ENCODE measurements at regions not wholly inside any gene's neighbourhood (a gene's known extent, or its start where the extent isn't known, plus 50 kb on each side); places are given as distances from the start of the nearest gene placed in this dataset.

DNA sequence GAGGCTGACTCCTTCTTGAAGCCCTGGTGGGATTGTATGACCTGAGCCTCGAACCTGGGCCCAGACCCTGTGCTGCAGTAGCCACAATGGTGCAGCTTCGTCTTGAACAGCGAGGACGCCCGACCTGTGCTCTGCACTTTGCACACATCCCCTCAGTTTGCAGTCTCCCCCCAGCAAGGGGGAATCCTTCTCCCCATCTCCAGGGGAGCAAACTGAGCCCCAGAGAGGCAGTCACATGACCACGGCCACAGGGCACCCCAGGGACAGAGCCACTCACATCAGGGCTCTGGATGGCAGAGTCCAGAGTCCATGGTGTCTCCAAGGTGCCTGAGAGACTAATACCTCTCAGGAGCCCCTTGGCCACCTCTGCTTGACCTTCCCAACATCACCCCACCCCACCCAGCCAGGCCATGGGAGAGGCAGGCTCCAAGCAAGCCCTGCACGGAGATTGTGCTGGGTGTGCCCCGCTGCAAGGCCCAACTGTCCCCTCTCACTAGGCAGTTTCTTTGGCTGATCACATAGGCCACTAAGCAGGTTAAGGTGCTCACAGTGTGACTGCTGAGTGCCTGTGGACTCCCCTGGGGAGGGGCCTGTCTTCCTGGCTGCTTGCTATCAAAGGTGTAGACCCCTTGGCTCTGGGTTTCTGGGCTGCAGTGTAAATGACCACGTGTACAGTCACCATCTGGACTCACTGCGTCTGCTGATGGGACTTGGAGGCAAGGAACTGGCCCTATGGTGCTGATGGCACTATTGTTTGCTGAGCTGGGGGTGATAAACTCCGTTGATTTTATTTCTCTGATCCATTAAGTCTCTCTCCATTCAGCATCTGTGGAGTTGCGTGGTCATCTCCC, 398.1 kb downstream of the MATN1 start:
- no peak for DNase-seq

DNA sequence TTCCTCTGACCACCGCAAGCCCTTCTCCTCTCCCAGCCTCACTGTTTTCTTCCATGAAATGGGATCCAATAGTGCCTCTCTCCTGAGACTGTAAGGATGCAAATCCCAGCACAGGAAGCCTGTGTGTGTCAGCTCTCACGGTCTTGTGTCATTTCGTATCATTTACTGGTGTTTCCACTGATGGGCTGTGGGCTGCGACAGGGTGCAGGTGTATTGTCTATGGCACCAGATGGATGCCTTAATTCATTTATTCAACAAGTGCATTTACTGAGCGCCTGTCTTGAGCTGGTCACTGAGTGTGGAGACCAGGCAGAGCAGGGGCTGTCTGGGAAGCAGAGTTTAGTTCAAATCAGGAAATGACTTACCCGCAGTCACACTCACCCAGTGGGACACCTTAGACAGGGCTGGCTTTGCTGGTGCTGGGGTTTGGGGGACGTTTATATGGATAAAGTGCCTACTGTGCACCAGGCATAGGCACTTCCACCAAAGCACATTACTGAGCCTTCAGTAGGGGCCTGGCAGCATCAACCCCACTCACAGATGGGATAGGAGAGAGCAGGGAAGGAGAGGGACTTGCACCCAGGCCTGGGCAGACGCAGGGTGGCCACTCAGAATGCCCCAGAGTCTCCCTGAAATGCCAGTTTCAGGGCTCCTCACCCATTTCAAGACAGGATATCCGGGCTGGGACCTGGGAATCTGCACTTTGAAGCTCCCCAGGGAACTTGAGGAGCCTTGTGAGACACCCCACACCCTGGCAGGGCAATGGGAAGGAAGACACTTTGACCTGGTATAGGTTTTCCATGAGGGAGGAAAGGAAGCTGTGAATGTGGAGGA, 398.9 kb downstream of the MATN1 start:
- DNase-seq: no peak

DNA sequence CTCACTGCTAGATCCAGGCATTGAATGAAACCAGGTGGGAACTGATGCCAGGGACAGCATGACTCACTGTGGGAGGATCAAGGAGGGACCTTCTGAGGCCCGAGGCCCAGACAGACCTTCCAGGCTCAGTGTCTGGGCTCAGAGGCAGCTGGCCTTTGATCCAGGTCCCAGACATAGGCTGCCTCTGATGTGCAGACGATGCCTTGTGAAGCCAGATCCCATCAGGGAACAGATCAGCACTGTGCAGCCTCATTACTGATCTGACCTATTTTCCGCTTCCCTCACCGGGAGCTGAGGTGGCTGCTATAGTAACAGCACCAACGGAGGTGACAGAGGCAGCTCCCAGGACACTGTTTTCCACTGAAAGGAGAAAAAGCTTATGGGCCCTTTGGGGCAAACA, 399.5 kb downstream of the MATN1 start:
- no peak for DNase-seq

DNA sequence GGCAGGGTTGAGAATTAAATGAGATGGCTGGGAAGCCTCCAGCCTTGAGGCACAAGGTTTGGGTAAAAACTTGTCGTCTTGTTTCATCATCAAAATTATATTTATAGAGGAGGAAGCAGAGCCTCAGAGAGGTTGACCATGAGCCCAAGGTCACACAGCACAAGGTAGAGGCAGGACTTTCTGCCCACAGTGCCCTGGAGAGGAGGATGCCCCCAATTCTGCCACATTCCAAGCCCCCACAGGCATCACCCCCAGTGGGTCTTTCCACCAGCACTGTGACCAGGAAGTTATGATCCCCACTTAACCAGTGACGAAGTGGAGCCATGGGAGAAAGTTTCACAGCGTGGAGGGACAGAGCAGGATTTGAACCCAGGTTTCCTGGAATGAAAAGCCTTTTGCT, 400.0 kb downstream of the MATN1 start:
- no peak for DNase-seq

DNA sequence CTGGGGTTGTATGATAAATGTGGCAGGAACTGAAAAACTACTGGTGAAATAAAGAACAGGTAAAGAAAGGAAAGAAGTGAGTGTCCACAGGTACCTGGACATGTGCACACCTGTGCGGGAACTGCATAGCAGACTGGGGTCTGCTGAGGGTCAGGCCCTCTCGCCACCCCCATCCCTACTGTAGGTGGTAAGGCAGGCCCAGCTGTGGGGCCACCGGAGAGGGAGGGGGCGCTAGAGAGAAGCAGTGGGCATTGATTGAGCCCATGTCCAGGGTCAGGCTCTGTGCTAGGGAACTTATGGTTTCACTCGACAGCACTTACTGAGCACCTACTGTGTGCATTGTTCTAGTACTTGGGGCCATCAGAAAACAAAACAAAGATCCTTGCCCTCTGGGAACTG, 400.5 kb downstream of the MATN1 start:
- no peak for DNase-seq

DNA sequence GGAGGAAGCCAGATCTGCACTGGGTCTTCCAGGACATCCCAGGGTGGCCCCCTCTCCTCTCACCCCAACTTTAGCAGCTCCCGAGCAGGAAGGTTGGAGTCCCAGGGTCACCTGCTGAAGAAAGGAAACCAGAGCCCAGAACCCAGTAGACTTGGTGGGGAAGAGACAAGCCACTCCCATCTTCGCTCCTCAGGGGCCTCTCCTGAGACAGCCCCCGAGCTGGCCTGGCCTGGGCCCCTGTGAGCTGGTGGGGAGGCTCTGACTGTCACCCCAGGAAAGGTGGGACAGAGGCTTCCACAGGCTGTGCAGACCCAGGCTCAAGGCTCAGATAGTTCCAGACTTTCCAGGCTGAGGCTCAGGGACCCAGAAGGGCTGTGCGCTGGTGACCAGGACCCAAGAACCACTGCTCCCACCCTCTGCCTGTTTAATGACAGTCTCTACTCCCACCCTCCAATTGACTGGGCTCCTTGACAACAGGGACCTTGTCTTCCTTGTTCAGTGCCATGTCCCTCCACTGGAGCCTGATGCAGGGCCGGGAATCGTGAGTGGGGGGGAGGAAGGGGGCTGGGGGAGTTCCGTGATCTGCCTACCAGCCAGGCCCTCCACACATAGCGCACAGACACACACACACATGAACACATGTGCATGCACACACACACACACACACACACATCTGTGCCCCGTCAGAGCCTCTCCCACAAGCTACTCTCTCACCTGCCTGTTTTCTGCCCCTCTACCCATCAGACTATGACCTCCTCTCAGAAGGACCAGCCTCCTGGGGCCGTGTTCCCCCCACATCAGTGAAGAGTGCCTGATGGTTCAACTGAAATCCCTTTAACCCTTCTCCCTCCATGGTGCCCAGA, 401.2 kb downstream of the MATN1 start:
- no peak for DNase-seq

DNA sequence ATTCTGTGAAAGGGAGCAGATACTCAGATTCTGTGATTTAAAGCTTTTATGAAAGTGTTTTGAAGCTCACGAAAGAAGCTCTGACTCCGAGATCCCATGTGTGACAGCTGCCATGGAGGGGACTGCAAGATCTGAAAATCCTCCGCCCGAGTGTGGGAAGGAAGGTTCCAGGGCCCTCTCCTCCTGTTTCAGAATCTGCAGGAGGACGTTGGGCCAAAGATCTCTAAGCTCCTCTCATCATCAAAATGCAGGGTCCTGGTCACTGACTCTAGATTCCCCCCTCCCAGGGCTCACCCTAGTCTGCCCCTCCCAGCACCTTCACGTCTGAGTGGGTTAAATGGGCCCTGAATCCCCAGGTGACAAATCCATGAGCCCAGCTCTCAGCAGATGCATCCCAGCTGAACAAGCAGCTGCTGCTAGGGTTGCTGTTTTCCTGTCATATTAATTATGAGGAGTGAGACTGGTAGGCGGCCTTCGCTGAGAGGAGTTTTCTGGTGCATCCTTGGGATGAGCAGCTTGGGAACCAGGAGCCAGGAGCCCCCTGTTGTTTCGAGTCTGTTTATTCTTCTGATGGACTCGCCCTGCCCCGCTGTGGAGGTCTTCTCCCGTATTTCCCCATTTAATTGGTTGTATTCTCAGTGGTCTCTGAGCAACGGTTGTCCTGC, 402.0 kb downstream of the MATN1 start:
- DNase-seq: no peak

DNA sequence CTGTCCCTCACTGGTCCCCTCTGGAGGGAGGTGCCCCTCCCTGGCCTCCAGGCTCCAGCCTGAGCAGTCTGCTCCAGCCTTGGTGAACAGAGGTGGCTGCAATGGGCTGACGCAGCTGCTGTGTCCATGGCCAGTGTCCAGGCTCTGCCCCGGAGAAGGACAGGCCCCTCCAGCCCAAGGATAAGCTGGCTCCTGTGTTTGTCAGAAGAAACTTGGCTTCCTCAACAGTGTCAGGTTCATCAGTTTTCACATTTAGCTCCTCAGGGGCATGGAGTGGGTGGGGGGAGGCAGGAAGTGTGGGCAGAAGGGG, 402.8 kb downstream of the MATN1 start:
- no peak for DNase-seq

DNA sequence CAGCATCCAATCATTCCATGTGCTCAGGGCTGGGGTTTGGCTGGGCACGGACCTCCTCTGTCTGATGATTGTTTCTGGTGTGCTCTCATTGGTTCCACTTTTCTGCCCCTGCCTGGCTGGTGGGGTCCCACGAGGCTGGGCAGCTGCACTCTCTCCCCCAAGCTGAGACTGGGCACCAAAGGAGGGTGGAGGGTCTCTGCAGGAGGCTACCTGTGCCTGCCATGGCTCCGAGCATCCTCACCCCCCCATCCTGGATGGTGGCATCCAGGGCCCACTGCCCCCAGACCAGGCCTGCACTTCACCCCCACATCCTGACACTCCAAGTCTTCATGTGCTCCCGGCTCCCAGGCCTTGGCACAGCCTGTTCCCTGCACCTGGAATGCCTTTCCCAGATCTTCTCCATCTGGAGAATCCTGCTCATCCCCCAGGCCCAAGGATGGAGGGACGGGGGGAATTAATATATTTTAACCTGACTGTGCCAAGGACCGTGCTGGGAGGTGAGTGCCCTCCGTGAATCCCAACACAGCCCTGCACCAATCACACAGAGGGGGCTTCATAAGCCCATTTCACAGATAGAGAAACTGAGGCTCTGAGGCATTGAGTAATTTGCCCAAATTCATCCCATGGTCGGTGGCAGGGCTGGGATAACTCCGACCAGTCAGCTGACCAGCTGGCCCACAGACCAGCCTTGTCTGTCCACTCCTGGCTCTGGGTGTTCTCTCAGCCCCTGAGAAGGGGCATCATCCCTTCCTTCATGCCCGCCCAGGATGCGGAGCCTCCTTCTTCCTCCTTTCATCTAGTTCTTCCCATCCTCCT, 403.4 kb downstream of the MATN1 start:
- DNase-seq: no peak

DNA sequence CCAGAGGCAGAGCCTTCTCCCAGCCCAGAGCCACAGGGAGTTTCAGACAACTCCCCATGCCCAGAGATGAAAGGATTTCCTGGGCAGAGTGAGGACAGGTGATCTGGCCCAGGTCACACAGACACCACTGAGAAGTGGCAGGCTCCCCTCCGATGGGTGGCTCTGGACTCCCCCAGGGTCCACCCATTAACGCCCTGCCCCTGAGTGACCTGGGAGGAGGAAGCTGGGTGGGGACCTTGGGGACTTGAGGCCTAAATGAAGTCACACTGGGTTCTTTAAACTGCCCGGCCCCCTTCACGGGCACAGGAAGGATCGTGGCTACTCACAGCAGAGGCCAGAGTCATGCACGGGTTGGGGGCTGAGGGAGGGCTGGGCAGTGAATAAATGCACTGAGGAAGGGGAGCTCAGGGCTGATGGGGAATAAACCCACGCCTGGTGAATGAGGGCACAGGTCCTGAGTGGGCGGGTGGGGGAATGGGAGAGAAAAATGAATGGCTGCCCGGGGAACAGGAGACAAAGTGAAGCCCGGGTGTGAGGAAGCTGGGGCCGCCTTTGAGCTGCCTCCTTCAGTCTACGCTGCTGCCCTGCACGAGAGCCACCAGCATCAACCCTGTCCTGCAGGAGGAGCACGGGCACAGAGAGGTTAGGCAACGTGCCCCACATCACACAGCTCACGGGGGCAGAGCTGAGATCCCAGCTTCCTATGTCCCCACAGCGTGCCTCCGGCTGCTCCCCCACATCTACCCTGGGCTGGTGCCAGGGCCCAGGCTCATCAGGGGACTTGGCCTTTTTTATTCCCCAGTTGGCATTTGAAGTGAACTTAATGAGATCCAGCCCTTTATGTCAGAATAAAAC, 404.3 kb downstream of the MATN1 start:
- DNase-seq: no peak

DNA sequence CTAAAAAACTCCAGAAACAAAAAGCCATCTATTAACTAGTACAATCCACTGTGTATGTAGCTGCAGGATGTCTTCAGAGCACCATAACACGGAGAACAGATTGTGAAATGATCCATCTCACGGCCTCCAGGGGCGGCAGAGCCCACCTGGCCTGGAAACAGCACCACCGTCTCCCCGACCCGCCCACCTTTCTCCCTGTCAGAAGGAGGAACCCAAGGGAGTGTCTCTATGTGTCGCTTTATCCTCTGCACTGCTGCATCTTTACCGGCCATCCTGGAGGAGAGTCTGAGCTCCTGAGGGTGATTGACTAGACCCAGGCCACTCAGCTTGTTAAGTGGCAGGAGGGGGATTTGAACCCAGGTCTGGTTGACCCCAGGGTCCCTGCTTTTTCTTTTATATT, 405.0 kb downstream of the MATN1 start:
- DNase-seq: no peak

DNA sequence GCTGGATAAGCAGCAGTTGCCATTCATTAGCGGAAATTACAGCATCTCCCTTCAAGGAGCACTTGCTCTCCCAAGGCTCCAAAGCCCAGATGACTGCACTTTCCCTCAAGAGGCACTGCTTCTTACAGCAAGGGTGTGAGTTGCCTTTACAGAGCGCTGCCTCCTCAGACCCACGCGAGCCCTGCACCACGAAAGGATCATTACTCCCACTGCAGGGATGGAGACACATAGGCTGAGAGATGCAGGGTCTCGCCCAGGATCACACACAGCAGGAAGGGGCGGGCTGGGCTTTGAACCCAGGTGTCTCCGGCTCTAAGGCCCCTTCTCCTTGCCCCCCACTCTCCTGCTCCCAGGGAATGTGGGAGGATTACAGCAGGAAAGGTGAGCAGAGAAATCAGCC, 405.5 kb downstream of the MATN1 start:
- DNase-seq: no peak

DNA sequence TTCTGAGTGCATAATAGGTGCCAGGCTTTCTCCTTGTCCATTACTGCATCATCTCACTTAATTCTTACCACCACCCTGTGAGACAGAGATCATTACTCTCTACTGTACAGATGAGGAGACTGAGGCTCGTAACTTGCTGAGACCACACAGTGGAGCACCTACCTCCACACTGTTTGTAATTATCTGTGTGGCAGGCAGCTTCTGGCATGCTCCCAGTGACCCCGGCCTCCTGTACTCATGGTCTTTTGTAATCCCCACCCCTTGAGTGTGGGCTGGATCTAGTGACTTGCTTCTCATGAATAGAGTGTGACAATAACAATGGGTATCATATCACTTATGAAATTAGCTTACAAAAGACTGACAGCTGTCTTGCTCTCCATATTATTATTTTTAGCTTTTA, 407.3 kb downstream of the MATN1 start:
- no peak for DNase-seq

DNA sequence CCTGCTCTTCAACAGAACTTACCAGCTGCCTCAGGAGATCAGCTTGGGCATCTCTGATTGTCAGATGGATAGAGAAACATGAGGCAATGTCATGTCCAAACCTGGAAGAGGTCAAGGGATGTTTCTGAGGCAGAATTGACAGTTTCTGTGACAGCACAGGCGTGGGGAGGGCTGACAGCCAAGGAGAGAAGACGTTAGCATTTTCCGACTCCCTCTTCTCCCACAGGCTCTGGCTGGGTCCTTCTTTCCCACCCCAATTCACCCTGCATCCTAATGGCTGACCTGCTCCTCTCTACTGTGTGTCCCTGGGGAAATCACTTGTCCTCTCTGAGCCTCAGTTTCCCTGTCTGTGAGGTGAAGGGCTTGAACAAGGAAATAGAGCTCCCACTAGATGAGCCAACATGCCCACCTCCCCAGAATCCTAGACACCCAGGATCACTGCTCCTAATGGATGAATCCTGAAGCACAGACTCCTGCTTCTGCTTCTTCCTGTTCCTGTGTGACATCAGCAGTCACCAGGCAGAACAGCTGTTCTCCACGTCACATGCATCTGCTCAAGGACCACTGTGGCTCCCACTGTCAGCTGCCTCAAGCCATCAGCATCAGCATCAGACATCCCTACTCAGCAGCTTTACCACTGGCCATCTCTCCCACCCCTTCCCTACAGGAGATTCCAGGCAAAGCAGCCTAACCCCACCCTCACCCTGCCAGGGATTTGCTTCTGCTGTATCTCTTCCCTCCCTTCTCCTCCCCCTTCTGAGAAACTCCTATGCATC, 408.0 kb downstream of the MATN1 start:
- DNase-seq: no peak

DNA sequence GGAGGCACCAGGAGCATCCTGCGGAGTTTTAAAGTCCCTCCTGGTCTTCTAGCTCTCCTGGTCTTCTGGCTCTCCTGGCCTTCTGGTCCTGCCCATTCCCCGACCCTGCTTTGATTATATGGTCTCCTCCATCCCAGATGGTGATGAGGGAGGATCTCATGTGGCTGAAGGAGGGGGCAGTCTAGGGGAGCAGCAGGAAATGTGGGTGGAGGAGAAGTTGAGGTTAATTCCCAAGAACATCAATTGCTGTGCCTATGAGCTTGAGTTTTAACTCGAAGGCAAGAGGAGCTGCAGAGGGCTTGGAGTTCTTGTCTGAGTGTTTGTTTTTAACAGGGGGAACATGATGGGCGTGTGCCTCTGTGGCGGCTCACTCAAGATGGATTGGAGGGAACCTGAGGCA, 408.8 kb downstream of the MATN1 start:
- no peak for DNase-seq

DNA sequence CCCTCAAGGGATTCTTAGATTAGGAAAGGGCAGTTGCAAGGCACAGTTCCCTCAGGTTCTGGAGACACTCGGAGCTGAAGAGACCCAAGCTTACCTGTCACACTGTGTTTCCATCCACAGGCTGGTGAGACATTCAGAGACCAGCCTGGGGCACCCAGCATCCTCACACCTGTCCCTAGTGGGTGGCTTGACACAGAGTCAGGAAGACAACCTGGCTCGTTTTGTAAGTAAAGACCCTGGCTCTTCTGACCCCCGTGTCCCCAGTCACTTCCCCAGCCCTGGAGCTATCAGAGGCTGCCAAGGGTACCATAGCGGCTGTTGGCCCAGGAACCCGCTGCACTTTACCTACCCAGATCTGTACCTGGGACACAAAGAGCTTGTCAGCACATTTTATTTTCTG, 409.8 kb downstream of the MATN1 start:
- DNase-seq: no peak

DNA sequence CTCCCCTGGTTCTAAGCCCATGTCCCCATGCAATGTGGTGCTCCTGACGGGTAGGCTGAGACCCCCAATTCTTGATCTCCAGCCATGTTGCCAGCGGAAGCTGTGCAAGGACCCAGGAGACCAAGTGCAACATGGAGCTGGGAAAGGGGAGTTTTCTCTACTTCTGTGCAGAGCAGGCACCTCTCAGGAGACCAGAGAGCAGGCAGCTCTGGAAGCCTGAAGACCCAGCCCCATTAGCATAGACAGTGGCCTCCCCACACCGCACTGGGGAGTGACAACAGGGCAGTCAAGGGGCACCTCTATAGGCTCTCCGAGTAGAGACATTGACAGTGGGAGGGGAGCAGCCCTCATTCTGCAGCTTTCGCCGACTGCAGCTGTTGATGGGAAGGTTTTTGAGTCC, 410.2 kb downstream of the MATN1 start:
- DNase-seq: no peak

DNA sequence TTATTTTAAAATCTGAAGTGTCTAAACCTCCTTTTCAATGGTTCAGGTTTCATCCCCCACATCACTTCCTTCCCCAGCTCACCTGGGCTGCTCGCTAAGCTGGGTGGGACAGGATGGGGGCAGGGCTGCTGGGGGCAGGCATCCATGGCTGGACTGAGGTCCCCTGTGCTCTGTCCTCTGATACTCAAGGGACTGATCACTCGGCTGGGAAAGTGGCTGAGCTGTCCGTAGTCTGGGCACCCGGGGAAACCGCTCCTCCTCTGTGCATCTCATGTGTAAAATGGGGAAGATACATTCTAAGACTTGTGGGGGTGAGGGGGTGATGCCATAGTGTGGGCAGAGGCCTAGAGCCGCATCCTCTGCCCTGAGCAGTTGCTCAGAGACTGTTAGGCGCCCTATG, 411.2 kb downstream of the MATN1 start:
- DNase-seq: no peak

DNA sequence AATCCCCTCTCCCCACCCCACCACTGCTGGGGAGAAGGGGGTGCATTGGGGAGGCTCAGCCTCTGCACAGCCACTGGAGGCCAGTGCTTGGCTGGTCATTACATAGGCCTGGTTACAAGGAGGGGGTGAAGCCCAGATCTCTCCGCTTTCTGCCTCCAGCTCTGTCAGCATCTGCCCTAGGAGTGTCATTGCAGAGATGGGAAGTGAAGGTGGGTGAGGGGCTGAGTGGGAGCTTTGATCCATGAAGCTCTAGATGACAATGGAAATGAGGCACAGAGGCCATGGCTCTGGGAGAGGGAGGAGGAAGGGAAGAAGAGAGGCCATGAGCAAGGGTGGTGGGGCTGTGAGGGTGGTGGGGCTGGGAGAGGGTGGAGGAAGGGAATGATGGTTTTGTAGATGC, 411.6 kb downstream of the MATN1 start:
- no peak for DNase-seq
